Activated gamma-delta T cell treated with anti-CD3 and anti-CD28 coated beads, Interleukin-2, amount 50 U/mL, for 16 hours (primary cell): ENCODE measurements at regions not wholly inside any gene's neighbourhood (a gene's known extent, or its start where the extent isn't known, plus 50 kb on each side); places are given as distances from the start of the nearest gene placed in this dataset.

Source experiments
- DNase-seq: peaks from one replicate; pipeline ENCODE4 v3.0.0-alpha.2; 2020; ENCODE audit warnings: low read depth

DNA sequence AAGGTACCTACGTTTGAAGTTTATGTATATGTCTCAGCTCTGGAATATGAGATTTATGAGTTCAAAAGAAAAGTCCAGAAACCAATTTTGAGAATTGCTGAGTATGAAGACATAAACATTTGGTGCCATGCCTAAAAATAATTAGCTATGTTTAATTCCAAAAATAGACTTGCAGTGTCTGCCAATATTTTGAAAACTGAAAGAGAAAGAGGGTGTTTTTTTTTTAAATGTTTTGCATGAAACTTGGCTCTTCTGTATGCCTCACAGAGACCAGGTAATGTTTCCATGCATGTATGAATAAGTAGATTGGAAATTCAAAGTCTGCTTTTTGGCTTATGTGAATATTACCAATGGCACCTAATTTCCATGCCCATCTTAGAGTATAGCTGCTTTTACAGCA lies 634.4 kb upstream of the C9orf72 start:
- no peak for DNase-seq

- DNase-seq: no peak
These were observed 635.8 kb upstream of the C9orf72 start for GRCh38 chr9:28209130-28209529.

- DNase-seq: no peak
These were observed 639.7 kb upstream of the C9orf72 start for GRCh38 chr9:28212979-28213378.

GRCh38 chr9:28215536-28216299 lies 642.4 kb upstream of the C9orf72 start:
- DNase-seq: no peak

- no peak for DNase-seq
These were observed 659.4 kb upstream of the C9orf72 start for GRCh38 chr9:28232686-28233085.

DNA sequence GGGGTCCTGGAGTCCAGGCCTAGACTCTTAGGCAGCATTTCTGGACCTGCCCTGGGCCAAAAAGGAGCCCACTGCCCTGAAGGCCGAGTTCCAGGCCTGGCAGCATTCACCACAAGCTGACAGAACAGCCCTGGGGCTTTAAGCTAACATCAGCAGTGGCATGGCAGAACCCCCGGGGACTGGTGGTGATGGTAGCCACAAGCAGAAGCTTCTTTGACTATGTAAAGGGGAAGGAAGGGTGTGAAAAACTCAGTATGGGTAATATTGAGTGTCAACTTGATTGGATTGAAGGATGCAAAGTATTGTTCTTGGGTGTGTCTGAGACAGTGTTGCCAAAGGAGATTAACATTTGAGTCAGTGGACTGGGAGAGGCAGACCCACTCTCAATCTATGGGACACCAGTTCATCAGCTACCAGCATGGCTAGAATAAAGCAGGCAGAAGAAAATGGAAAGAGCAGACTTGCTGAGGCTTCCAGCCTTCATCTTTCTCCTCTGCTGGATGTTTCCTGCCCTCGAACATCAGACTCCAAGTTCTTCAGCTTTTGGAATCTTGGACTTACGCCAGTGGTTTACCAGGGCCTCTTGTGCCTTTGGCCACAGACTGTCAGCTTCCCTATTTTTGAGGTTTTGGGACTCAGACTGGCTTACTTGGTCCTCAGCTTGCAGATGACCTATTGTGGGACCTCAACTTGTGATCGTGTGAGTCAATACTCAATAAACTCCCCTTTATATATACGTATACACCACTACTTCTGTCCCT lies 661.0 kb upstream of the C9orf72 start:
- DNase-seq: no peak

GRCh38 chr9:28234894-28235277 lies 661.6 kb upstream of the C9orf72 start:
- no peak for DNase-seq

DNA sequence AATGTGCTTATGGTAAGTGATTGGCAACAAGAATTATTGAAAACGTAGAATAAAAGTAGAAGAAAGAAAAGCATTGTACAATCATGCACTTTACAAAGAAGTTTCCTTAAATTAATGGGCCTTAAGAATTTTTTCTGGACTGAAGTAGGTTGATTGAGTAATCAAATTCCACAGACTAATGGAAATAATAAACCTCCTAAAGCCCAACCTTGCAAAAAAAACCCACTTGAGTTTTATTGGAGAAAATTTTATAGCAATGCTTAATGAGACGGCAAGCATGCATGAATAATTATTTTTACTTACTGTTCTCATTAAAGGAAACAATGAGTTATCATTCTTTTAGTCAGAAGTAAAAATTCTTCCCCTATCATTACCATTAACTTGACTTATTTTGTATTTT lies 676.1 kb upstream of the C9orf72 start:
- no peak for DNase-seq

DNA sequence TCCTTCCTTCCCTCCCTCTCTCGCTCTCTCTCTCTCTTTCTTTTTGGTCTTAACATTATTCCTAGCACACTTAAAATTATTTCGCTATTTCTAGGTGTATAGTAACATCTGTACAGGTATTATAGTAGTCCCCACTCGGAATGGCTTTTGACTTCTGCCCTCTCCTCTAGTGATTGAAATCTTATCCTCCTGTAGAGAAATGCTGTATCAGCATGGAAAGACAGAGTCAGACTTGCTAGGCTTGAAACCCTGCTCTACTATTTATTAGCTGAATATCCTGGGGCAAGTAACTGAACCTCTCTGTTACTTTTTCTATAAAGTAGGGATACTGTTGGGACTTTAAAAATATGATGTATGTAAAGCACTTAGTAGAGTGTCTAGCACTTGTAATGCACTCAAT lies 681.9 kb upstream of the C9orf72 start:
- no peak for DNase-seq

- DNase-seq: no peak
These were observed 687.0 kb upstream of the C9orf72 start for GRCh38 chr9:28260330-28260729.

GRCh38 chr9:28264368-28264767 lies 691.1 kb upstream of the C9orf72 start:
- DNase-seq: no peak

GRCh38 chr9:28267351-28267750 lies 694.1 kb upstream of the C9orf72 start:
- no peak for DNase-seq

- no peak for DNase-seq
These were observed 696.9 kb upstream of the C9orf72 start for GRCh38 chr9:28270156-28270555.

DNA sequence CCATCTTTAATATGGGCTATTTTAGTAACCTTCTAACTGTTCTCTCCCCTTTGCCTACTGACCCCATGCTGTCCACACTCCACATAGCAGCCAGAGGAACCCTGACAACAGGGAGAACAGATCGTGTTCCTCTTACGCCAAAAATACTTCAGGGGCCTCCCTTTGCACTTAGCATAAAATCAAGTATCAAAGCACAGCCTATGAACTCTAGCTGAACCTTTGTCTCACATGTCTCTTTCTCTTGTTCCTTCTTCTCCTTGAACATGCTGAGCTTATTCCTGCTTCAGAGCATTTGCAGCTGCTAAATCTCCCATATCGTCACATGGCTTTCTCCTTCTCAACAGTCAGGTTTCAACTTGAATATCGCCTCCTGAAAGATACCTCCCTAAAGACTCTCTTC lies 698.8 kb upstream of the C9orf72 start:
- no peak for DNase-seq

DNA sequence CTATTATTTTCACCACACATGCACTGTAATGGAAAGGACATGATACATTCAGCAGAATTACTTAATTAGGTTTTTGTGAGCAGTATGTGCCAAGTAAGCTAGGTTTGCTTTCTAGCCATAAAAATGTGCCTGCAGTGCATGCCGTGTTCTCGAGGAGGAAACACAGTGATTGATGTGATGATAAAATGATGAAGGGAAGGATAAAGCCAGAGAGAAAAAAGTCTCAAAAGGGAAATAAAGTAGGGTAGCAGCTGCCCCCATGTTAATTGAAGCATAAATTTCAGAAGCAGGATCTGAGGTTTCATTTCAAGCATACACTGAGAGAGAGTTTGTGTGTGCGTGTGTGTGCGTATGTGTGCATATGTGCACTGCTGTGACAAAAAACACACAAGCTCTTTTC lies 714.2 kb upstream of the C9orf72 start:
- DNase-seq: no peak

GRCh38 chr9:28289746-28290145 lies 716.5 kb upstream of the C9orf72 start:
- no peak for DNase-seq

DNA sequence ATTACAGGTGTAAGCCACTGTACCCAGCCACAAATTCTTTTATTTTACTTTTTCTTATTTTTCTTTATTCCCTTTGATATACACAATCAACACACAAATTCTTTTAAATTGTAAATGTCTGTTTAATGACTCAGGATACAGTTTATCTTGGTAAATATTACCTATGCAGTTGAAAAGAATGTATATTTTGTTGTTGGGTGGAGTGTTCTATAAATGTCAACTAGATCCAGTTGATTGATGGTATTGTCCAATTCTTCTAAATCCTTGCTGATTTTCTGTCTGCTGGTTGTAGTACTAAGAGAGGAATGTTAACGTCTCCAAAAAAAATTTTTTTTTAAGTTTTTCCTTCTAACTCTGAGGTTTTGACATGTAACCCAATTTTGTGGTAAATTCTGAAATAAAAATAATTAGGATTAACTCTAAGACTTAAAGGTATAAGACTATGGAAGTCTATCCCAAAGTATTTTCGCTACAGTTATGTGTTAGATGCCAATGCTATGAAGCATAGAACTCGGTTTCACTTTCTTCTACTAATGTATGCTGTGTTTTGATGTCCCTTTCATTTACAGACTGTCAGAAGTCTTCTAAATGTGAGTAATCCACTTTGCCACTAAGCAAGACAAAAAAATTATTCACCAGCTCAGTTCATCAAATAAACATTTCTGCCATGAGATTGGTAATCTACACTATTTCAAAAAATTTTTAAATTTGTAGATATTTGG lies 720.2 kb upstream of the C9orf72 start:
- DNase-seq: no peak

GRCh38 chr9:28301281-28301680 lies 728.0 kb upstream of the C9orf72 start:
- DNase-seq: no peak

- no peak for DNase-seq
These were observed 744.5 kb upstream of the C9orf72 start for GRCh38 chr9:28317745-28318144.

DNA sequence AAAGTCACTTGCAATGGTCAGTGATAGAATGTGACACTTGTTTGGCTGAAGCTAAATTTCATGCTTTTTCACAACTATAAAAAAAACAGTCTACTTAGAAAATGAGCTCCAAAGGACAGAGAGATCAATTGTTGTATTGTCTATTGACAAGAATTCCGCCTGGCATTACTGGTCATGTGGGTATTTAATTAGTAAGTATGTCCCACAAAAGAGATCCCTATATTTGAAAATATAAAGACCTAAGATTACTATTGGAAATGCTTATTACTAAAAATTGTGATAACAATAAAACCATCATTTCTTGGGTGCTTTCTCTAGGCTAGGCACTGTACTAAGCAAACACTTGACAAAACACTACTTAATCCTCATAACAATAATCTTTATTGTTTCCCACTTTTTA lies 745.2 kb upstream of the C9orf72 start:
- DNase-seq: no peak

DNA sequence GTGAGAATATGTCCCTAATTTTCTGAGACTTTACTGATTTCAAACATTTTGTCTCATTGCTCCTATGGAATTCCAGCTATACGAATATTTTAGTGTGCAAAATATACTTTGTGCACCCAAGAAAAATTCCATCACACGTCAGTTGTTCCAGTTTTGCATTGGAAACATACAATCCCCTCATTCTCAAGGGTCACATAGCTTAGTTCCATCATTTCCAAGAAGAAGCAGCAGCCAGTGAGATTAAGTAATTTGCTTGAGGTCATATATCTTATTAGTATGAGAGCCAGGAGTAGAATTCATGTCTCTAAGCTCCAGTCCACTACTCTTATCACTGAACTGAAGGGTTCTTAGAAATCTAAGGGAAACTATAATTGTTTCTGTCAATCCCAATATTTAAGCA lies 746.7 kb upstream of the C9orf72 start:
- DNase-seq: no peak

DNA sequence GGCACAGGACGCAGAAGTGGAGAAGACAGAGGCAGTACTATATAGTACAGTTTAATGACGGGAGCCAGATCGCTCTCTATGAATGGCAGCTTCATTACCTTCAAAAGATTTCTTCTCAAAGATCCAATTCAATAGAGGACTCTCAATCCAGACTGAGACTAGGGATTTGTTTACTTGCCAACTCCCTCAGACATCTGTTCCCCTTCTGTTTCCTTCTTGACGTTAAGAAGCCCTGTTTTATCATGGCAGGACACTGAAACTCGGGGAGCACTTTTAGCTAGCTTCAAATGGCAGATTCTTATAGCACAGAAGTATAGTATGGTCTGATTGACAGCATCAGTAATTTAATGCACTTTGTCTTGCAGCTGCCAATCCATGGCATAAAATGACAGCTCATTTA lies 747.3 kb upstream of the C9orf72 start:
- no peak for DNase-seq

GRCh38 chr9:28329323-28329722 lies 756.0 kb upstream of the C9orf72 start:
- no peak for DNase-seq
